Fibroblast of mammary gland (primary cell): ENCODE measurements at regions not wholly inside any gene's neighbourhood (a gene's known extent, or its start where the extent isn't known, plus 50 kb on each side); places are given as distances from the start of the nearest gene placed in this dataset.

ENCODE experiments used
- DNase-seq: peaks from one replicate; pipeline ENCODE4 v3.0.0-alpha.2; 2010; ENCODE audit warnings: low read depth
- H3K4me3 ChIP-seq: 2 replicates; pipeline ENCODE4 v1.5.1; 2011; ENCODE audit warnings: low read depth, mild to moderate bottlenecking, low read length, moderate library complexity; ENCODE audit not compliant: control insufficient read depth
- TF ChIP-seq, protein P1 (sequence below): conservative IDR thresholded peaks from 2 replicates; pipeline ENCODE4 v1.5.1; 2011; ENCODE audit warnings: low read depth, low read length, inconsistent platforms; ENCODE audit not compliant: control insufficient read depth, insufficient read depth

- TF ChIP-seq, protein P1, sequence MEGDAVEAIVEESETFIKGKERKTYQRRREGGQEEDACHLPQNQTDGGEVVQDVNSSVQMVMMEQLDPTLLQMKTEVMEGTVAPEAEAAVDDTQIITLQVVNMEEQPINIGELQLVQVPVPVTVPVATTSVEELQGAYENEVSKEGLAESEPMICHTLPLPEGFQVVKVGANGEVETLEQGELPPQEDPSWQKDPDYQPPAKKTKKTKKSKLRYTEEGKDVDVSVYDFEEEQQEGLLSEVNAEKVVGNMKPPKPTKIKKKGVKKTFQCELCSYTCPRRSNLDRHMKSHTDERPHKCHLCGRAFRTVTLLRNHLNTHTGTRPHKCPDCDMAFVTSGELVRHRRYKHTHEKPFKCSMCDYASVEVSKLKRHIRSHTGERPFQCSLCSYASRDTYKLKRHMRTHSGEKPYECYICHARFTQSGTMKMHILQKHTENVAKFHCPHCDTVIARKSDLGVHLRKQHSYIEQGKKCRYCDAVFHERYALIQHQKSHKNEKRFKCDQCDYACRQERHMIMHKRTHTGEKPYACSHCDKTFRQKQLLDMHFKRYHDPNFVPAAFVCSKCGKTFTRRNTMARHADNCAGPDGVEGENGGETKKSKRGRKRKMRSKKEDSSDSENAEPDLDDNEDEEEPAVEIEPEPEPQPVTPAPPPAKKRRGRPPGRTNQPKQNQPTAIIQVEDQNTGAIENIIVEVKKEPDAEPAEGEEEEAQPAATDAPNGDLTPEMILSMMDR: no peak
- no peak for DNase-seq
- H3K4me3 ChIP-seq: no peak overlapping the region
Observed at GRCh38 chr18:8984131-8984721, 118.3 kb upstream of the NDUFV2 start.

DNA sequence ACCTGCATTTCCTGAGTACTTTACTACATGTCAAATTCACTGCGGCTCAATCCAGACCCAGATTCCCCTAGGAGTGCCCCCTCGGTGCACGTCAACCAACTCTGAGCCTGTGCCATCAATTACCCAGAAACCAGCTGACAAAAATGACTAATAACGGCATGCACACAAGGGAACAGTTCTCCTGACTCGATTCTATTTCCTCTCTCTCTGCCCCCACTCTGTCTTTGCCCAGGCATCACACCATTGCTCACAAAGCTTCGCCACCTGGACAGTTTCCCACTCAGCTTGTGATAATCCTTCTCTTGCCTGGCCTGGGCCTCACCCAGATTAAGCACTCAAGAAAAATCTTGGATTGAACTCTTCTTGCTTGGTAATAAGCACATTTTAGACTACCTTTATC is 115.3 kb upstream of the NDUFV2 start:
- TF ChIP-seq, protein P1: no peak
- H3K4me3 ChIP-seq: no peak overlapping the region
- peak; percentile 63 for DNase-seq

DNA sequence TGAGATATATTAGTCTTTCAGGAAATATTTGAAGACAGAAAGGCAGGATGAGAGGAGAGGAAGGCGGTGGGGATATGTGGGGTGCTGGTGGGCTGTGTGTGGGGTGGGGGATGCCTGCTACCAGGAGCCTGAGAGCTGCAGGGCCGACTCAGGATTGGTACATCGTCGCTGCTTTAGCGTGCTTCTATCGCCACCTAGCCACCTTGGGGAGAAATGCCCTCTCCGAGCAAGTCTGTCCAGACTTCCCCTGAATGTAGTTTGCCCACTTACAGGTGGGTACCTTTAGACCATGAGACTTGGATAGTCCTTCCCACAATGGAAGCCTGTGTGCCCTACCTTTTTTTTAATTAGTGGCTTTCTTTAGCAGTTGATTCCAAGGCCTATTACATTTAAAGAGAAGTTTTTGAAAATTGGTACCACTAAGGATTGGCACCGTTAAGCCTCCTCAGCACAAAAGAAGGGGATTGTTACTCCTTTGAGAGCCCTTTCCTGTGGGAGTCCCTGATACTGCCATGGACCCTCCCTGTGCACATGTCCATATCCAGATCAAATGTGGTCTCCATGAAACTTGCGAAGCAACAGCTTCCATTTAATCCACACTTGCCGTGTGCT is 114.1 kb upstream of the NDUFV2 start:
- H3K4me3 ChIP-seq: no peak overlapping the region
- DNase-seq: peak; percentile 72
- TF ChIP-seq, protein P1: peak; percentile 96

DNA sequence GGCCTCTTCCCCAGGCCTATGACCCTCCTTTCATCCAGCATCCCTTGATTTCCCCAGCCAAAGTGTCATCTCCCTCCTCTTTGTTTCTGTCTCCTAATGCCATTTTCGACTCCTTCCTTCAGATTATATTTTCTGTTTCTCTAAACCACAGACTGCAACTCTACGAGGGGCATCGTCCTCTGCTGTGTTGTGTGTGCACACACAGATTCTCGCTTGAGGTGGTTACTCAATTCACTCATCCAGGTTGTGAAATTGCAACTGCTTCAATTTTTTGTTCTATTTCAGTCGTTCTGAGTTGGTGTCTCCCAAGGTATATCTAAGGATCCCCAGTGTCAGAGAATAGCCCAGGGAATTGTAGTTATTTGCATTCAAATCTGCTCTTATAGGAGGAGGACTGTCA is 113.5 kb upstream of the NDUFV2 start:
- H3K4me3 ChIP-seq: no peak overlapping the region
- no peak for DNase-seq
- TF ChIP-seq, protein P1: no peak

GRCh38 chr18:8989855-8990254 is 112.6 kb upstream of the NDUFV2 start:
- TF ChIP-seq, protein P1: no peak
- no peak for DNase-seq
- no peak overlapping the region for H3K4me3 ChIP-seq

GRCh38 chr18:8990276-8991031 is 112.0 kb upstream of the NDUFV2 start:
- TF ChIP-seq, protein P1: no peak
- DNase-seq: peak; percentile 21
- H3K4me3 ChIP-seq: no peak overlapping the region
